NK-92 treated with Interleukin-12 subunit alpha and Interleukin-12 subunit beta, amount 100 ng/mL, for 24 hours (cell line): ENCODE measurements at regions not wholly inside any gene's neighbourhood (a gene's known extent, or its start where the extent isn't known, plus 50 kb on each side); places are given as distances from the start of the nearest gene placed in this dataset.
A peak's percentile ranks its signal among the peaks of the same experiment; 100 is the strongest.
"Not testable (repeated sequence)": the region's sequence is repeated elsewhere in the genome, so short reads cannot be mapped to it uniquely, and the experiment has no call there.

Experiments used
- DNase-seq: peaks from one replicate; lab custom pipeline; 2025; lab: John Stamatoyannopoulos, UW

GRCh38 chr9:29575219-29575618 lies 2001.9 kb upstream of the C9orf72 start:
- DNase-seq: no peak

GRCh38 chr9:29588361-29588760 lies 2015.1 kb upstream of the C9orf72 start:
- no peak for DNase-seq

GRCh38 chr9:29609282-29609681 lies 2036.0 kb upstream of the C9orf72 start:
- no peak for DNase-seq

DNA sequence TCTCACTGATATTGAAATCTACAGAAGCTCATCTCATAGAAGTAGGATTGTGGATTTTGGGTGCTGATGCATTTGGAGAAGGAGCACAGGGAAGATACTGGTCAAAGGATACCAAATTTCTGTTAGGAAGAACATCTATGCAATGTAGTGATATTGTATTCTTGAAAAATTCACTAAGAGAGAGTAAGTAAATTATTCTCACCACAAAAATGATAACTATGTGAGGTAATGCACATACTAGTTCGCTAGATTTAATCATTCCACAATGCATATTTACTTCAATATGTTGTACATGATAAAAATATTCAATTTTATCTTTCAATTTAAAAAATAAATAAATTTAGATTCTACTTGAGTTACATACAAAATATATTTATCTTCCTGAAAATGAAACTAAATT lies 2040.5 kb upstream of the C9orf72 start:
- DNase-seq: no peak

- no peak for DNase-seq
Observed at GRCh38 chr9:29616844-29617243, 2043.6 kb upstream of the C9orf72 start.

DNA sequence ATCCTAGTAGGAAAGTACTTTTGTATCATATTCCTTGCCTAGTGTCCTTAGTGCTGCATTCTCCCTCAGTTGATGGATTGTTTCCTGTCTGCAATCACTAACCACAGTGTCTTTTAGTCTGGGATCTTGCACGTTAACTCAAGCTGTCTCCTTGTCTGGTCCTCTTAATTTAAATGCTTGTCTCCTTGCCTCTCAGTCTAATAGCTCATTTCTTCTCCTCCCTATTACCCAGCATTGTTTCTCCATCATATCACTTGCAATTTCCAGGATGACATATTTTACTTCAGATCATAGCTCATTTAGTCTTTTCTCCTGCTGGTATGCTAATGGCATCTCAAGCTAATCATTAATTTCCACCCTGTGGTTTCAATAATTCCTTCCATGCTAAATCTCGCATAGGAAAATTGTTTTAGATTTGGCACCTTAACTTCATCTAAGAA lies 2052.0 kb upstream of the C9orf72 start:
- no peak for DNase-seq

GRCh38 chr9:29625931-29626330 lies 2052.7 kb upstream of the C9orf72 start:
- no peak for DNase-seq

DNA sequence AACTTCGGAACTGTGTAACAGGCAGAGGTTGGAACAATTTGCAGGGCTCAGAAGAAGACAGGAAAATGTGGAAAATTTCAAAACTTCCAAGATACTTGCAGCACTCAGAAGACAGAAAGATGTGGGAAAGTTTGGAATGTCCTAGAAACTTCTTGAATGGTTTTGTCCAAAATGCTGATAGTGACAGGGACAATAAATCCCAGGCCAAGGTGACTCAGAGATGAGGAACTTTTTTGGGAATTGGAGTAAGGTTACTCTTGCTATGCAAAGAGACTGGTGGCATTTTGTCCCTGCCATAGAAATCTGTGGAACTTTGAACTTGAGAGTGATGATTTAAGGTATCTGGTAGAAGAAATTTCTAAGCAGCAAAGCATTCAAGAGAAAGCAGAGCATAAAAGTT lies 2055.6 kb upstream of the C9orf72 start:
- not testable (repeated sequence) for DNase-seq

GRCh38 chr9:29637471-29638237 lies 2064.4 kb upstream of the C9orf72 start:
- no peak for DNase-seq

DNA sequence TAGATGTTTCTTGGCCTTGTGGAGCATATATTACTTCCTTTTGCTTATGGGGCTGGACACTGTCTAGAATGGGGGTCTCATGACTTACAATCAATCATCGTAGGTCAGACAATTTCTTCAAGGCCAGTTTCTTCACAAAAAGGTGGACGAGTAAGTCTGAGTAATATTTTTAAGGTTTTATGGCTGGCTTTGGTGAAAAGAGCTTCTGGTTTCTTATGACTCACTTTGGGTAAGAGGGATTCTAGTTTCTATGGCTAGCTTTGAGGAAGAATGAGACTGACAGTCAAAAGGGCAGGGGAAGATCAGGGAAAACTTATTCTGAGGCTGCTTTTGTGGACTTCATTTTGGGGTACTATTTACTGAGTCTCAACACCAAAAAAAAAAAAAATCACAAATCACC lies 2067.2 kb upstream of the C9orf72 start:
- DNase-seq: no peak

DNA sequence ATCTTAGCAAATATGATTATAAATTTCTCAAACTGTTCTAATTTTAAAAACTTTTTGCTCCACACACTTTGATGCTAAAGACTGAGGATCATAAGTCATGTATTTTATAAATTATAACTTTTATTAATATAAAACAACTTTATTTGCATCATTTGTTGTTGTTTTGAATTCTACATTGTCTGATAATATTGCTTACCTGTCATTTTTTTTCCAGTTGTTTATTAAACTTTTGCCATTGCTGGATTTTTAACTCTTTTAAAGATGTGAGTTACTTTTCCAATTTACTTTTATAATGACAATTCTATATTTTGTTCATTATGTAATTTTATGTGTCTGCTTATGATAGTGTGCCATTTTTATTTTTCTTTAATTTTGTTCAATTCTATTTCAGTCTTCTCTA lies 2071.2 kb upstream of the C9orf72 start:
- no peak for DNase-seq

- DNase-seq: no peak
Observed at GRCh38 chr9:29647451-29647850, 2074.2 kb upstream of the C9orf72 start.

- no peak for DNase-seq
Observed at GRCh38 chr9:29648132-29648531, 2074.9 kb upstream of the C9orf72 start.

DNA sequence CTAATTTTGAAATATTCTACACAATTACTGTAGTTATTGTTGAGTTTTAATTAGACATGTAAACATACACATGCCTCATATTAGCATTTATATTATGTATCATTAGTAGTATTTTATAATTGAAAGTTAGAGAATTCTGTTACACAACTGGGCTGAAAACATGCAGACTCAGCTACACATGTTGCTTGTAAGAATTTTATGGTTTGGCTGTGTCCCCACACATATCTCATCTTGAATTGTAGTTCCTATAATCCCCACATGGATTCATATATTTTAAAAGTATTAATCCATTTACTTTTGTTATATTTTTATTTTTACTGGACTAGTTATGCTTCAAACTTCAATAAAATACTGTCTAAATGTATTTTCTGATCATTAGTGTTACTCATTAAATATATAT lies 2075.3 kb upstream of the C9orf72 start:
- DNase-seq: no peak

- no peak for DNase-seq
Observed at GRCh38 chr9:29656641-29657406, 2083.5 kb upstream of the C9orf72 start.

- no peak for DNase-seq
Observed at GRCh38 chr9:29657821-29658220, 2084.5 kb upstream of the C9orf72 start.

DNA sequence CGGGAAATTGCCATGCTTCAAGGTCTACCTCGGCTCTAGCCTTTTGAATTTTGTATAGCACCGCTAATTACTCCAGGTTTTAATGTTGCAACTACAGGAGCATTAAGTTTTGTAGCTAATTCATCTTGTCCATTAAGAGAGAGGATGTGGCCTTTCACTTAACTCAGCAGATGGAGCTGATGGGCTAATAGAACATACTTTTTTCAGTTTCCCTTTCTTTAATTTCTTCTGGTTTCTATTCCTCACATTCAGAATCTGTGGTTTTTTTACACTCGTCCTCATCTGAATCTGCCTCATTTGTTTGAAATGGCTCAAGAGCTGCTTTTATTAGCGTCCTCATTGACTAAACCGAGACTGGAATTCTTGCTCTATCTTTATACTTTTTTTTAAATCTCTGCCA lies 2085.7 kb upstream of the C9orf72 start:
- DNase-seq: no peak

DNA sequence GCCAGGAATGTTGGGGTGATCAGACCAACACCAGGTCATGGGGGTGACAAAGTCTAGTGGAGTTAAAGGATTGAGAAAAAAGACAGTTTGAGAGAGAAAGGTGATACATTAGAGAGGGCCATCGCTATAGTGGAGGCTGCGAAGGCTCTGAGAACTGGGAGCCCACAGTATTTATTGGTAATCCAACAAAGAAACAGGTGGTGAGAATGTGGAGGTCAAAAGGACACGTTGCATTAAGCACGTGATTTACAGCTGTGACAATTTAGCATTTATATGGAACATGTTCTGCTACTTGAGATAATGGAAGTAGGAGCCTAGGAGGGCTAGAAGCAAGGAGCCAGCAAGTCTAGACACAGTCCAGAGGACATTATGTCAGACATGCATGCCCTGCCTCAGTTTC lies 2086.5 kb upstream of the C9orf72 start:
- DNase-seq: no peak

DNA sequence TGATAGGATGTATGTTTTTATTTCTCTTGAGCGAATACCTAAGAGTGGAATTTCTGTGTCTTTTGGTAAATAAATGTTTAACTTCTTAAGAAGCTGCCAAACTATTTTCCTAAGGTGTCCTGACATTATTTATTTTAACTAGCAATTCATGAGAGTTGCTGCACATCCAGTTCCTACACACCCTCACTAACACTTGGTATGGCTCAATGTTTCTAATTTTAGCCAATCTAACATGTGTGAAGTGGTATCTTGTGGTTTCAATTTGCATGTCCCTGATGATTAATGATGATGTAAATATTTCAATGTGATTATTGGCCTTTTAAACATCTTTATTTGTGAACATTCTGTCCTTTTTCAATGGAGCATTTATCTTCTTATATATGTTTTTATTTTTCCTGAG lies 2095.5 kb upstream of the C9orf72 start:
- no peak for DNase-seq

DNA sequence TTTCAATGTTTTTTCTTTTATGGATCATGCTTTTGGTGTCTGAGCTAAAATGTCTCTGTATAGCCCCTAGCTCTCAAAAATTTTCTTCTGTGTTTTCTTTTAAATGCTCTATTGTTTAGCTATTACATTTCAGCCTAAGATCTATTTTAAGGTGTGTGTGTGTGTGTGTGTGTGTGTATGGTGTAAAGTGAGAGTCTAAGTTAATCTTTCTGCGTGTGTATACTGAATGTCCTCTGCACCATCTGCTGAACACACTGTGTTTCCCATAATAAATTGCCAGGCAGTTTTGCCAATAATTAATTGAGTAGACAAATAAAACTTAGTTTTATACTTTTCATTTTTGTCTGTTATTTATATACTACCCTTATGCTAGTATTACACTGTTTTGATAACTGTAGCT lies 2096.3 kb upstream of the C9orf72 start:
- no peak for DNase-seq

GRCh38 chr9:29685531-29685930 lies 2112.2 kb upstream of the C9orf72 start:
- no peak for DNase-seq

DNA sequence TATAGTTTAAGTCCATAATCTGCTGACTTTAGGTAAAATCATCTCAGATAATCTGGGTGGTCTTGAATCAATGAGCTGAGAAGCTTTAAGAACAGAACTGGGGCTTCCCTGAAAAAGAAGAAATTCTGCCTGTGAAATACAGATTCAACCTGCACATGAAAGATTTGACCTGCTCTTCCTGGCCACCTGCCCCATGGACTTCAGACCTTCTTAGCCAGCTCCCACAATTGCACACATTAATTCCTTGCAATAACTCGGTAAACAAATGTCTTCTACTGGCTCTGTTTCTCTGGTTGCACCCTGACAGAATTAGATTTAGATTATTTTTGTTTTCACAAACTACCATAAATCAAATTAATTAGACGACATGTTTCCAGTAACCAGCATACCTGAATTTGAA lies 2117.9 kb upstream of the C9orf72 start:
- DNase-seq: no peak

GRCh38 chr9:29691758-29692407 lies 2118.6 kb upstream of the C9orf72 start:
- DNase-seq: peak; percentile 5
